Activated CD4-positive, alpha-beta T cell treated with anti-CD3 and anti-CD28 coated beads for 24 hours (primary cell): ENCODE measurements at regions not wholly inside any gene's neighbourhood (a gene's known extent, or its start where the extent isn't known, plus 50 kb on each side); places are given as distances from the start of the nearest gene placed in this dataset.
"Not testable (repeated sequence)": the region's sequence is repeated elsewhere in the genome, so short reads cannot be mapped to it uniquely, and the experiment has no call there.

Experiments used
- DNase-seq, 2 donors: peaks; one replicate each; pipeline ENCODE4 v3.0.0-alpha.2; 2020; ENCODE audit warnings: low read depth in 2 of 2

GRCh38 chr7:152949253-152949652 is 189.7 kb downstream of the ACTR3B start:
- DNase-seq: no peak

DNA sequence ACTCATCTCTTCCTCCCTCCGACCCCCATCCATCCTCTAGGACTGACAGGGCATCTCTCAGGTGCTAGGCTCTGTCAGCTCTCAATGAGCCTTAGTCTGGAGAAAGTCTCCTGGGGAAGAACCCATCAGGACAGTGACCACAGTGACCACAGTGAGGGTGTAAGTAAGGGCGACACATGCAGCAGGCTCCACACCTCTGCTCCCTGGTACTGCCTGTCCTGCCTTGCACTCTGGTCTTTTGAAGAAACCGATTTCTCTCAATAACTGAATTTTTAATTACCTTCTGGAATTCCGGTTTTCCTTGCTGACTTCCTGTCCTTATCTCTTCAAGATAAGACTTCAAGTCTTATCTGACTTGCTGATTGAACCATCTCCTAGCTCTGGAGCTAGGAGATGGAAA is 190.2 kb downstream of the ACTR3B start:
- no peak for DNase-seq

- no peak for DNase-seq
These were observed 196.5 kb downstream of the ACTR3B start for GRCh38 chr7:152956006-152956405.

DNA sequence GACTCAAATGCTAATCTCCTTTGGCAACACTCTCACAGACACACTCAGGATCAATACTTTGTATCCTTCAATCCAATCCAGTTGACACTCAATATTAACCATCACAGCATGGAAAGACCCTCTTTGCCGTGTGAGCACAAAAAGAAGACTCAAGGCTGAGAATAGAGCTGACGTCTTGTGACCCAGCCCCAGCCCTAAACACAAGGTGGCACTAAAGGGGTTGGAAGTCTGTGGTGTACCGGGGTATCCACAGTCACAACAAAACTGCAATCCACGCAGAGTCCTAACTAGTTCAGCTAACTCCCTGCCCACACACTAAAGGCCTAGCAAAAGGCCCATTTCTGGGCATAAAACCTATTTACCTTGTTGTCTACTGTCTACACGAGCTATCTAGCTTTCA is 200.1 kb downstream of the ACTR3B start:
- no peak for DNase-seq

DNA sequence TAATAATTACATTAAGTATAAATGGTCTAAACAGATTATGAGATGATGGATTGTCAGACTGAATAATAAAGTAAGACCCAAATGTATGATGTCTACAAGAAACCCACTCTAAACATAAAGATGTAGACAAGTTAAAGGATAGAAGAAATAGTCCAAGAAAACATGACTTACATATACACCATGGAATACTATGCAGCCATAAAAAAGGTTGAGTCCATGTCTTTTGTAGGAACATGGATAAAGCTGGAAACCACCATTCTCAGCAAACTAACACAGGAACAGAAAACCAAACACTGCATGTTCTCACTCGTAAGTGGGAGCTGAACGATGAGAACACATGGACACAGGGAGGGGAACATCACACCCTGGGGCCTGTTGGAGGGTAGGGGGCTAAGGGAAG is 202.2 kb downstream of the ACTR3B start:
- not testable (repeated sequence) for DNase-seq

DNA sequence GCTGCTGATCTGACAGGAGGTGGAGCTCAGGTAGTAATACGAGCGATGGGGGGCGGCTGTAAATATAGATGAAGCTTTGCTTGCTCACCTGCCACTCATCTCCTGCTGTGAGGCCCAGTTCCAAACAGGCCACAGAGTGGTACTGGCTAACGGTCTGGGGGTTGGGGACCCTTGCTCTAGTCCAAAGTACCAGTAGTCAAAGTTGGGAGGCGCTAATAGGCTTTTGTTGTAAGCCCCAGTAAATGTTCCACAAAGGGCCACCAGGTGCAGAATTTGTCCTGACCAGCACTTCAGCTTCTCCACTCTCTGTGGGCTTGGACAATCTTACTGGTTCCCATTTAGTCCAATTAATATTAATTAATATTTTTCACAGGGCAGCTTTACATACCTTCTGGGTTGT is 206.6 kb downstream of the ACTR3B start:
- DNase-seq: no peak

DNA sequence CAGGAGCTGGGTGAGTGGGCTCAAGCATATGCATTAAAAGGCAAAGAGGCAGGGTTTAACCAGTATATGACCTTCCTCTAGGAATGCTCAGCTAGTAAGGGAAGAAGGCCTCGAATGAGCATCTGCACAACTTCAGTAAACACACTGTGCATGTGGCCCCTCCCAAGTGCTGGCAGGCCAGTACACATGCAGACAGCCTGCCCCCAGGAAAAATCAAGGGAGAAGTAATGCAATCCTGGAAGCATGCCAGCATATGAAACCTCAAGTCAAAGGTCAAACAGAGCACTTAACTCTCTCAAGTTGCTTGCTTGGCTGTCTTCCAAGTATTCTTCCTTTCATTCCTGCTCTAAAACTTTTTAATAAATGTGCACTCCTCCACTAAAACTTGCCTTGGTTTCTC is 208.4 kb downstream of the ACTR3B start:
- no peak for DNase-seq

- no peak for DNase-seq
These were observed 209.0 kb downstream of the ACTR3B start for GRCh38 chr7:152968514-152968913.

DNA sequence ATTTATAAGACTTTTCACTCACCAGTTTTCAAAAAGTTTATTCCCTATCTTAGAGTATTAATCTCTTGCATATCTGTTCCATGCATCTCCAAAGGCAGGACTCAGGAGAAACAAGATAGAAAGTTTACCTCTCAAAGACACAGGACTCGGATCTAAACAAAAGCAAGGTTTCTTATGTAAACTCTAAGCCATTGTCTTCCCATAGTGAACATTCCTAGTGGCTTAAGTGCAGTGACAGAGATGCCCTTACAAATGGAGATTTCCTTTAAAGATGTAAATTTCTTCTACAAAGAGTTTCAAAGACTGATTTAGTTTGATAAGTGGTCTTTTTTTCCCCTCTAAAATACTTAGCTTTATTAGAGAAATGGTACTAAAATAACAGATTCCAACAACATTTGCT is 209.8 kb downstream of the ACTR3B start:
- DNase-seq: no peak

GRCh38 chr7:152969839-152970238 is 210.3 kb downstream of the ACTR3B start:
- DNase-seq: no peak

GRCh38 chr7:152970481-152970880 is 210.9 kb downstream of the ACTR3B start:
- DNase-seq: no peak

DNA sequence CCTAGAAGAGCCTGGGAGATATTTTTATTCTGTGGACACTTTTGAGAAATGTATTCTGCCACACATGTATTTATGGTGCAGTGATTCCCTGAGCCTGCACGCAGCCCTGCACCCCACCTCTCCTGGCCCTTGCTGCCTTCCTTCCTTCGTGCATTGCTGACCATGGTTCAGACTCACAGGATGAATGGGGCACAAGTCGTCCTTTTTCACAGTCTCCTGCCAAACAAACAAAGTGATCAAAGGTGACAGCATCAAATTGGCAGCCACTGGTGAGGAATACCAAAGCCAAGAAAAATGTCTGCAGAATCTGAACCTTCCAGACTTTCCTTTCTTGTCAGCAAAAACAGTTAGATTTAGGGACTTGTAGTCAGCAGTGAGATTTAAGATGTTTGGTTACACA is 215.0 kb downstream of the ACTR3B start:
- no peak for DNase-seq

DNA sequence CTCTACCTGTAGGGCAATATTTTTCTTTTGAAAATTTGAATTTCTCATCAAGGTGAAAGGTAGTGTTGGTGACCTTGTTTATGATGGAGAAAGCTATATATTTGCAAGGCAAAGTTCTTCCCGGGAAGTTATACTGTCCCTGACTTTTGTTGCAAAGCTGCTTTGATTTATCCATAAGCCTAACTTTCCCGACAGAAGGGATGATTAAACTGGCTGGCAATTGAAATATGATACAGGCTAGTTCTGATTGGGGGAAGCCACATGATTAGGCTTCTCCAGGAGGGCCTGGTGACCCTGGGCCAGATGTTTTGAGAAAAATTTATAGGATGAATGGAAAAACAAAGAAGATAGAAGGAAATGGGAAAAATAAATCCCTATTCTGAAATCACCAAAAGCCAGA is 215.5 kb downstream of the ACTR3B start:
- DNase-seq: no peak

GRCh38 chr7:152979376-152979775 is 219.8 kb downstream of the ACTR3B start:
- DNase-seq: no peak

GRCh38 chr7:152984421-152984820 is 224.9 kb downstream of the ACTR3B start:
- DNase-seq: no peak

GRCh38 chr7:152986376-152986775 is 226.8 kb downstream of the ACTR3B start:
- DNase-seq: no peak

DNA sequence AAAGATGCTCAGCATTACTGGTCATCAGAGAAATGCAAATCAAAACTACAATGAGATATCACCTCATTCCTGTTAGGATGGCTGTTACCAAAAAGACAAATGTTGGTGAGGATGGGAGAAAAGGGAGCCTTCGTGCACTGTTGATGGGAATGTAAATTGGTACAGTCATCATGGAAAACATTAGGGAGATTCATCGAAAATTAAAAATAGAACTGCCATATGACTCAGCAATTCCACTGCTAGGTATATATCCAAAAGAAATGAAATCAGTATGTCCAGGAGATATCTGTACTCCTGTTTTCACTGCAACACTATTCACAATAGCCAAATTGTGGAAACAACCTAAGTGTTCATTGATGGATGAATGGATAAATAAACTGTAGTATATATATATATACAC is 228.1 kb downstream of the ACTR3B start:
- no peak for DNase-seq

- no peak for DNase-seq
These were observed 230.4 kb downstream of the ACTR3B start for GRCh38 chr7:152989889-152990380.

DNA sequence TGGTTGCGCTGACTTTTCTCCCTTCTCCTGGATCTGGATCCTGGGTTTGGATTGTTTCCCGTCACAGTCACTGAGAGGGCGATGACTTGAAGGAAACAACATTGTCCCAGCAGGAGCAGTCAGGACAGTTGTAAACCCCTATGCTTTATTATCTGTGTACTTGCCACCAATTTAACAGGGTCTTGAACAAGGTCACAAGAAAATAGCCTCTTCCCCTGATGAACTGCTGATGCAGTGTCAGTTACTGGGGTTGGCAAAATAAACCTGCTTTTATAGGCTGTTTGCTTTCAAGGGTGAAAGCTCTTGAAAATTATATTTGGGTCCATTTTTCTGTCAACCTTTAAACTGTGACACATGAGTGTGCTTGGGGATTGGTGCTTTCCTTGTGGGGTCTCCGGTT is 238.9 kb downstream of the ACTR3B start:
- no peak for DNase-seq

DNA sequence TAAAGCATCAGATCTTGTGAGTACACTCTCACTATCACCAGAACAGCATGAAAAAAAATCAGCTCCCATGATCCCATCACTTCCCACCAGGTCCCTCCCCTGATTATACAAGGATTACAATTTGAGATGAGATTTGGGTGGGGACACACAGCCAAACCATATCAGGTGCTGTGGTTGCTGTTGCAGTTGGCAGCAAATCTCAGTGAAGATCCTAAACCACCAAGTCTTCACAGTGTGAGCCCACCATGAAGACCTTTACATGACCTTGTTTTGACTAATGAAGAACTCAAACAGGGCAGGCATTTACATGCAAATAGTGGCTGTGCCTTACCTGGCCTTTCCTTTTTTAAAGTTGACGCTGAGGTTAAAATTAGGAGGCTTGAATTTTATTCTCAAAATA is 242.6 kb downstream of the ACTR3B start:
- no peak for DNase-seq

DNA sequence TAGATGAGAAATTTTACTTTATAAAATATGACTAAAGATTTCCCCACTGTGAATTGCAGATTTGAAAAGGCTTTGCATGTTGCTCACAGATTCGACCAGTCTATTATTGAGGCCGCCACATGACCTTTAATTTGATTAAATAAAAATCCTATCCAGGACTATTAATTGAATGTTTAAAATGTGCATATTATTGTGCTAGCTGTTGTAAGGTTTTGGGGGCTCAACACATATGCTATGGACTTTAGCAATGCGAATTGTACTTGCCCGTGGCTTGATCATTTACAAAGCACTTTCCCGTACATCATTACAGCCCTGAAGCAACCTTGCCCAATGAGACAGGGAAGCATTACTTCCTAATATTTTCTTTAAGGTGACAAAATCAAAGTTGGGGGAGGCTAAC is 243.0 kb downstream of the ACTR3B start:
- DNase-seq: no peak

GRCh38 chr7:153004341-153004740 is 244.8 kb downstream of the ACTR3B start:
- DNase-seq: no peak

DNA sequence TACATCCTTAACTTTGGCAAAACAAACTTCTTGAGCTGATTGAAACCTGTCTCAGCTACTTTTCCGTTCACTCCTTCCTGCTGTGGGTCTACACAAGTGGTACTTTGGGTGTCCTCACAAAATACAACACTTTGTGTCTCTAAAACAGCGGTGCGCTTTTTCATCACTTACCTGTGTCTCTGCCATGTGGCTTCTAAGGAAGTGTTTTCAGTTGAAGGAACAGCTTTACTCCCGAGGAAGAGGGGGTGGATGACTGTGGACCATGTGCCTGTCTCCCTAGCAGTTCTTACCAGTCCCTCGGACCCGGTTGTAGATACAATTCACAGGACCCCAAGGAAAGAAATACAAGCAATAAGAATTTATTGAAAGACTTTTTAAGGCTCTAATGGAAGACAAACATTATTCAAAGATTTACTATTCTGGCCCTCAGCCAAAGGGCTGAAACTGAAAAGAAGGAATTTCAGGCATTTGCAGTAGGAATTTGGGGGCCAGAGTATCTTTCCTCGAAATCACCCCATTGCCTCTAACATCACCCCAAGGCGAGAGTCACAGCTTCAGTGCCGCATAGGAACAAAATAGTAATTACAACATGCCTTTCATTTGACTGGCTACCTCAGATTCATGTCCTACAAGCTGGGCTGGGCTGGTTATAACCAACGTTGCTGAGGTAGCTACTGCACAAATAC is 246.3 kb downstream of the ACTR3B start:
- DNase-seq: no peak

- DNase-seq: no peak
These were observed 246.9 kb downstream of the ACTR3B start for GRCh38 chr7:153006452-153006851.
